GM12872 (cell line): ENCODE measurements at regions not wholly inside any gene's neighbourhood (a gene's known extent, or its start where the extent isn't known, plus 50 kb on each side); places are given as distances from the start of the nearest gene placed in this dataset.

Experiments
- TF ChIP-seq, protein P1 (sequence below): IDR thresholded peaks from 3 replicates; pipeline ENCODE4 v1.5.1; 2011; ENCODE audit warnings: low read depth, mild to moderate bottlenecking, low read length, moderate library complexity; ENCODE audit not compliant: insufficient read depth

DNA sequence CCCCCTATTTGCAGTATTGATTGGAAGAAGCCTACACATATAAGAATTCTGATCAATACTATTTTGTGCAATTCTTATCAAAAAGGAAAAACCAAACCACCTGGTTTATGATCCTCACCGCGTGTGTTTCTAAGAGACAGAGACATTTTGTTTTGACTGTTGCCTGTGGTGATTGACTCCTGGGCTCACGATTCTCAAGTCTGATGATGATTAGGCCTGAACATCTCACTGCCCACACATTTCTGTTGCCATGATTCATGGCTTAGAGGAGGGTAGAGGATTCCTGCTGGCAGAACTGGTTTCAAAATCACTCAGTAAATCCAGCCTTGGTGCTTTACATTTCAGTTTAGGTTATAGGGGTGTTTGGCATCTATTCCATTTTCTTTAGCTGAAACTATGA, 88.3 kb upstream of the UBE3A start:
- TF ChIP-seq, protein P1, sequence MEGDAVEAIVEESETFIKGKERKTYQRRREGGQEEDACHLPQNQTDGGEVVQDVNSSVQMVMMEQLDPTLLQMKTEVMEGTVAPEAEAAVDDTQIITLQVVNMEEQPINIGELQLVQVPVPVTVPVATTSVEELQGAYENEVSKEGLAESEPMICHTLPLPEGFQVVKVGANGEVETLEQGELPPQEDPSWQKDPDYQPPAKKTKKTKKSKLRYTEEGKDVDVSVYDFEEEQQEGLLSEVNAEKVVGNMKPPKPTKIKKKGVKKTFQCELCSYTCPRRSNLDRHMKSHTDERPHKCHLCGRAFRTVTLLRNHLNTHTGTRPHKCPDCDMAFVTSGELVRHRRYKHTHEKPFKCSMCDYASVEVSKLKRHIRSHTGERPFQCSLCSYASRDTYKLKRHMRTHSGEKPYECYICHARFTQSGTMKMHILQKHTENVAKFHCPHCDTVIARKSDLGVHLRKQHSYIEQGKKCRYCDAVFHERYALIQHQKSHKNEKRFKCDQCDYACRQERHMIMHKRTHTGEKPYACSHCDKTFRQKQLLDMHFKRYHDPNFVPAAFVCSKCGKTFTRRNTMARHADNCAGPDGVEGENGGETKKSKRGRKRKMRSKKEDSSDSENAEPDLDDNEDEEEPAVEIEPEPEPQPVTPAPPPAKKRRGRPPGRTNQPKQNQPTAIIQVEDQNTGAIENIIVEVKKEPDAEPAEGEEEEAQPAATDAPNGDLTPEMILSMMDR: no peak

DNA sequence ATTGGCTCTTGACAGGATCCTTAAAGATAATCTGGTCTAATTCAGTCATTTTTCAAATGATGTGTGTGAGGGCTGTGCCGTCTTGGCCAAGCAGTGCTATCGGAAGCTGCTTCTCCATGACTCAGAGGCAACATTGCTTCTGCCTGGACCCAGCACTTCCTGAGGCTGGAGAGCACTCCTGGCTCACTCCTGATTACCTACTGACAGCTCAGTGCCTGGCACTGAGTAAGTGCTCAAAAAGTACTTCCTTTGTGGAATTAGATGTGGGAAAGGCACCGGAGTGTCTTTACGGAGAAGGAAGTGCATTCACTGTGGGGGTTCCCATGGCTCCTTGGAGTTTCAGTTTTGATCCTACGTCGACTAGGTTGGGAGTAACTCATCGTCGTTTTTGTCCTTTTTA, 86.9 kb upstream of the UBE3A start:
- TF ChIP-seq, protein P1: no peak

DNA sequence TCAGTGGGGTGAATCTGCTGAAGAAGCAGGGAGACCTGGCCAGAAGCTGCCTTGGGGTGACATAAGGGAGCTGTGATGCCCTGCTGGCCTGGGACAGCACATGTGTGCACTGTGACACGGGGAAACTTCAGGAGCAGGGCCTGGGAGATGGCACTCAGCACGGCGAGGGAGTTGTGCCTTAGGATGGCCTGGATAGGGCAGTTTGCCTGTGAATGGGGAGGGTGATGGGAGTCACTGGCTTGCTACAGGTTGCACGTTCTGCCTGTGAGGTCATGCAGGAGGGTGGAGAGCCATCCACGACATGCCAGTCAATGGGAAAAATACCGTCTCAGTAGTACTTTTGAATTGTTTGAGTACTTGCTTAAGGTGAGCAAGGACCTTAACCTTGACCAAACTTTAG, 76.8 kb upstream of the UBE3A start:
- TF ChIP-seq, protein P1: no peak

DNA sequence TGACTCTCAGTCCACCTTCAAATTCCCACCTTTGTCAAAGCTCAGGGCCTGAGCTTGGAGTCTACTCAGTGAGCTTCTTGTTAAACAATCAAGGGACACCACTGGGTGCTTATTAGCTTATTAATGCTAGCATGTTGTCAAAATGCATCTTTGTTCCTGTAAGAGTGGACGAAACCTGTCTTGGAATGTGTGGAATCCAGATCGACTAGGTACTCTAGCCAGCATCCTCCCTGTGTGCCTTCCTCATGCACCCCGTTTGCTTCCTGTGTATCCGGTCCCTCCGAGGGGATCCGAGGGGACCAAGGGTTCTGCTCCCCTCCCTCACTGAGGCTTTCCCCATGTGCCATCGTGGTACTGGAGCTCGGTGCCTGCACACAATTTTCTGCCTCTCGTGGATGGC, 75.7 kb upstream of the UBE3A start:
- TF ChIP-seq, protein P1: no peak

DNA sequence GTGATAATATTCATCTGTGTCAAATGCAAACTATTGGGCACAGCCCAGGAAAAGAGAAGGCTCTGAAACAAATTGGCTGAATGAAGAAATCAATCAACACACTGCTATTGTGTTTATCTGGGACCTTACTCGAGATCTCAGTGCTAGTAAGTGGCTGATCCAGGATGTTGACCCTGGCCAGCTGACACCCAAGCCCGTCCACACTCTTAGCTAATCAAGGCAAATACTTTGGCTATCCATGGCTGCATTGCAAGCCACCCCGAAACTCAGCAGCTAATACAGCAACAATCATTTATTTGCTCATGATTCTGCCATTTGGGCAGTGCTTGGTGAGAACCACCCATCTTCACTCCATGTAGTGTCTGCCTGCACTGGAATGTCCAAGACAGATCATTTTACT, 74.1 kb upstream of the UBE3A start:
- TF ChIP-seq, protein P1: no peak

DNA sequence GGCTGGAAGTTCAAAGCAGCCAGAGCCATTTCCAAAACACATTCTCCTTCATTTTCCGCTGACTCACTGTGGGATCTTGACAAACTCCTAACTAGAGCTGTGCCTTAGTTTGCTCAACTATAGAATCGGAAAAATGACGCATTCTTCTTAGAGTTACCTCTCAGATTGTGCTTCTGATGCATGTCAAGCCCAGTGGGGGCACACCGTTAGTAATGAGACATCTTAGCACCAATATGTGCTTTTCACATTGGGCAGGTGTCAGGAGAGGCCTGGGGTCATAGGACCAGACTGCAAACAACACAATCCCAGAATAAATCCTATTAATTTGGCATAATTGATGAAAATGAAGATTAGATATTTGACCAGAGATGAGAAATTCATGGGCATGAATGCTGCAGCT, 71.3 kb upstream of the UBE3A start:
- TF ChIP-seq, protein P1: no peak

DNA sequence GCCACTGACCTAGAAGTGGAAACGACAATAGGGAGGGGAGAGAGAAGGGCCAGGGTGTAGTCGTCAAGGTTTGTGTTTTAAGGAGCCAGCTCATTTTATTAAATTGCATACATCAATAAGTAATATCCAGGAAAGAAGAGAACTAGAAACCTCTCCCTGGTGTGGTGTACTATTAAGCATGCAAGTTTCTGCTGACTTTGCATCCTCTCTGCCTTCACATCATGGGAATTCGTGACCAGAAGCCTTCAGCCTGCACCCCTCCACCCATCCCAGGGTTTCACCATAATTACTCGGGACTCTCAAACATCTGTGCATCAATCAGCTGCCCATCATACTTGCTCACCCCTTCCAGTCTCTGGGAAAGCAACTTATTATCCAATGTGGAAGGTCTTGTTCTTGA, 70.9 kb upstream of the UBE3A start:
- TF ChIP-seq, protein P1: no peak
